H1 (cell line): ENCODE measurements at regions not wholly inside any gene's neighbourhood (a gene's known extent, or its start where the extent isn't known, plus 50 kb on each side); places are given as distances from the start of the nearest gene placed in this dataset.

Experiments used
- CTCF ChIA-PET: fragments of 300-600 bp; sonication (Branson Sonifier 250); formaldehyde crosslinking; loops from one replicate; lab custom pipeline; 2021; ENCODE audit not compliant: partially characterized antibody; lab: Charles Lee
- POLR2A ChIA-PET: fragments of 300-600 bp; sonication (Branson Sonifier 250); formaldehyde crosslinking; loops from one replicate; lab custom pipeline; 2021; ENCODE audit warnings: inconsistent platforms; ENCODE audit not compliant: partially characterized antibody; lab: Charles Lee
- DNase-seq, 2 experiments: peaks; one replicate each; pipeline versions ENCODE4 v3.0.0 to v3.0.0-alpha.2; 2010 to 2022; ENCODE audit warnings: low spot score in 2 of 2, low read depth in 1 of 2, mixed read lengths in 1 of 2
- FAIRE-seq: peaks from 2 replicates; lab custom pipeline; 2011; peaks lifted over from hg19 to GRCh38; lab: Jason Lieb, UNC
- H2AFZ ChIP-seq: 2 replicates; pipeline ENCODE4 v1.8.1; 2012; ENCODE audit warnings: low read length, inconsistent platforms
- H2AK5ac ChIP-seq: 2 replicates; pipeline ENCODE4 v1.6.1; 2013; ENCODE audit warnings: low read depth, low read length
- H2BK120ac ChIP-seq: replicated peaks from 2 replicates; pipeline ENCODE3; 2013; ENCODE audit warnings: low read depth, low read length, inconsistent platforms
- H2BK12ac ChIP-seq: 2 replicates; pipeline ENCODE4 v1.6.1; 2013; ENCODE audit warnings: low read depth, low read length
- H2BK15ac ChIP-seq: 2 replicates; pipeline ENCODE4 v1.6.1; 2013; ENCODE audit warnings: low read length
- H2BK20ac ChIP-seq: 2 replicates; pipeline ENCODE4 v1.6.1; 2013; ENCODE audit warnings: low read length
- H2BK5ac ChIP-seq: 2 replicates; pipeline ENCODE4 v1.6.1; 2013; ENCODE audit warnings: low read depth, low read length
- H3K14ac ChIP-seq: 2 replicates; pipeline ENCODE4 v1.6.1; 2013; ENCODE audit warnings: inconsistent platforms; ENCODE audit not compliant: insufficient read length
- H3K18ac ChIP-seq: 2 replicates; pipeline ENCODE4 v1.6.1; 2013; ENCODE audit warnings: low read length; ENCODE audit errors: extremely low read depth
- H3K23ac ChIP-seq: 2 replicates; pipeline ENCODE4 v1.6.1; 2013; ENCODE audit warnings: inconsistent platforms; ENCODE audit not compliant: insufficient read length
- H3K23me2 ChIP-seq: 2 replicates; pipeline ENCODE4 v1.6.1; 2013; ENCODE audit warnings: low read depth, low read length
- H3K27ac ChIP-seq: 2 replicates; pipeline ENCODE4 v1.6.1; 2011; ENCODE audit warnings: low read depth, low read length, inconsistent platforms
- H3K27me3 ChIP-seq, 4 experiments: replicated peaks in 1 of 4; 1 replicate in 1 of 4; 2 replicates in 3 of 4; pipeline versions ENCODE4 v1.6.1 to v1.8.1; 2011 to 2013; ENCODE audit warnings: low read length in 3 of 4, mild to moderate bottlenecking in 3 of 4, inconsistent platforms in 2 of 4, mixed read lengths in 2 of 4, moderate library complexity in 1 of 4; ENCODE audit not compliant: control insufficient read depth in 3 of 4, insufficient read depth in 3 of 4; ENCODE audit errors: extremely low read depth in 1 of 4
- H3K36me3 ChIP-seq, 4 experiments: 2 replicates each; pipeline versions ENCODE4 v1.6.1 to v1.8.1; 2011 to 2013; ENCODE audit warnings: mild to moderate bottlenecking in 4 of 4, low read length in 3 of 4, moderate library complexity in 2 of 4, control low read depth in 1 of 4, inconsistent platforms in 1 of 4; ENCODE audit not compliant: insufficient read depth in 4 of 4, control insufficient read depth in 2 of 4
- H3K4ac ChIP-seq: replicated peaks from 2 replicates; pipeline ENCODE3; 2013; ENCODE audit warnings: low read length, low read depth, mixed read lengths, inconsistent platforms; ENCODE audit not compliant: insufficient read length
- H3K4me1 ChIP-seq, 4 experiments: replicated peaks in 1 of 4; 1 replicate in 1 of 4; 2 replicates in 3 of 4; pipeline versions ENCODE4 v1.6.1 to v1.8.1; 2011 to 2013; ENCODE audit warnings: low read length in 3 of 4, inconsistent platforms in 2 of 4, mixed read lengths in 1 of 4; ENCODE audit not compliant: insufficient read depth in 4 of 4, control insufficient read depth in 3 of 4
- H3K4me2 ChIP-seq, 2 experiments: 2 replicates each; pipeline versions ENCODE4 v1.6.1 to v1.8.1; 2011 to 2013; ENCODE audit warnings: low read depth in 2 of 2, low read length in 2 of 2, control low read depth in 1 of 2, inconsistent platforms in 1 of 2, mild to moderate bottlenecking in 1 of 2; ENCODE audit not compliant: insufficient read depth in 1 of 2
- H3K4me3 ChIP-seq, 4 experiments: fragments of 200-600, 300-600 bp in 1 of 4; sonication (generic), shearing (Covaris generic), sonication (Bioruptor Twin) in 1 of 4; 2 replicates each; pipeline versions ENCODE4 v1.5.1 to v1.8.1; 2011 to 2016; ENCODE audit warnings: low read length in 4 of 4, low read depth in 3 of 4, control low read depth in 2 of 4, inconsistent platforms in 2 of 4, mild to moderate bottlenecking in 2 of 4, mixed read lengths in 1 of 4, moderate library complexity in 1 of 4; ENCODE audit not compliant: insufficient read depth in 2 of 4; ENCODE audit errors: extremely low read depth in 1 of 4
- H3K56ac ChIP-seq: replicated peaks from 2 replicates; pipeline ENCODE3; 2013; ENCODE audit warnings: low read depth, mild to moderate bottlenecking, mixed read lengths, low read length, inconsistent platforms; ENCODE audit not compliant: insufficient read length
- H3K79me1 ChIP-seq: 2 replicates; pipeline ENCODE4 v1.6.1; 2013; ENCODE audit warnings: low read depth, low read length, control low read depth
- H3K79me2 ChIP-seq, 2 experiments: 2 replicates each; pipeline versions ENCODE4 v1.6.1 to v1.8.1; 2012 to 2013; ENCODE audit warnings: low read length in 2 of 2, mild to moderate bottlenecking in 2 of 2, inconsistent platforms in 1 of 2; ENCODE audit not compliant: insufficient read depth in 2 of 2, control insufficient read depth in 1 of 2
- H3K9ac ChIP-seq, 4 experiments: replicated peaks in 1 of 4; 1 replicate in 1 of 4; 2 replicates in 3 of 4; pipeline versions ENCODE4 v1.6.1 to v1.8.1; 2011 to 2013; ENCODE audit warnings: low read depth in 3 of 4, low read length in 3 of 4, control low read depth in 2 of 4, mild to moderate bottlenecking in 2 of 4, moderate library complexity in 2 of 4, inconsistent platforms in 1 of 4; ENCODE audit errors: extremely low read depth in 1 of 4
- H3K9me3 ChIP-seq, 2 experiments: 2 replicates each; pipeline versions ENCODE4 v1.6.1 to v1.8.1; 2012 to 2013; ENCODE audit warnings: mild to moderate bottlenecking in 2 of 2, moderate library complexity in 2 of 2, control low read depth in 1 of 2, inconsistent platforms in 1 of 2, low read depth in 1 of 2, low read length in 1 of 2, mixed read lengths in 1 of 2; ENCODE audit not compliant: insufficient read depth in 2 of 2
- H4K20me1 ChIP-seq, 2 experiments: replicated peaks in 1 of 2; 2 replicates each; pipeline versions ENCODE3 to v1.8.1; 2011 to 2013; ENCODE audit warnings: inconsistent platforms in 2 of 2, low read length in 2 of 2, mild to moderate bottlenecking in 1 of 2; ENCODE audit not compliant: insufficient read depth in 2 of 2, control insufficient read depth in 1 of 2
- H4K5ac ChIP-seq: 2 replicates; pipeline ENCODE4 v1.6.1; 2013; ENCODE audit warnings: low read length, low read depth, mixed read lengths, inconsistent platforms; ENCODE audit not compliant: insufficient read length
- H4K8ac ChIP-seq: 2 replicates; pipeline ENCODE4 v1.8.0; 2013; ENCODE audit warnings: mild to moderate bottlenecking, moderate library complexity, low read length, inconsistent platforms; ENCODE audit not compliant: insufficient read depth; ENCODE audit errors: extremely low read depth
- H4K91ac ChIP-seq: replicated peaks from 2 replicates; pipeline ENCODE3; 2013; ENCODE audit warnings: low read length, mixed read lengths, inconsistent platforms; ENCODE audit not compliant: insufficient read length
- CTBP2 ChIP-seq: IDR thresholded peaks from 2 replicates; pipeline ENCODE4 v1.7.0; 2011; ENCODE audit warnings: borderline replicate concordance, mild to moderate bottlenecking, moderate library complexity, mixed read lengths, low read length; ENCODE audit not compliant: insufficient read depth, insufficient read length
- GTF2F1 ChIP-seq: IDR thresholded peaks from 2 replicates; pipeline ENCODE4 v1.6.1; 2012; ENCODE audit warnings: low read depth, low read length, improper control_type of control experiment, borderline replicate concordance
- POU5F1 ChIP-seq: IDR thresholded peaks from 2 replicates; pipeline ENCODE4 v1.6.1; 2011; ENCODE audit warnings: low read depth, mild to moderate bottlenecking, low read length, moderate library complexity
- RXRA ChIP-seq: IDR thresholded peaks from 2 replicates; pipeline ENCODE4 v1.6.1; 2011; ENCODE audit warnings: low read depth, mild to moderate bottlenecking, low read length, moderate library complexity; ENCODE audit not compliant: insufficient read depth
- SIX5 ChIP-seq: IDR thresholded peaks from 2 replicates; pipeline ENCODE4 v1.6.1; 2011; ENCODE audit warnings: mild to moderate bottlenecking, low read depth, low read length
- SRF ChIP-seq: IDR thresholded peaks from 2 replicates; pipeline ENCODE4 v1.6.1; 2011; ENCODE audit warnings: mild to moderate bottlenecking, low read depth, low read length, moderate library complexity
- WGBS, 2 experiments: shearing (Covaris generic) in 1 of 2; methylation state at CpG; one replicate each; pipeline versions ENCODE4 v1.1.6 to v1.1.7; 2013 to 2015; ENCODE audit warnings: low lambda C conversion rate in 2 of 2, mixed read lengths in 2 of 2, inconsistent platforms in 1 of 2, low coverage in 1 of 2, missing lambda C conversion rate in 1 of 2; ENCODE audit not compliant: insufficient replicate concordance in 2 of 2, insufficient coverage in 1 of 2, insufficient read length in 1 of 2; ENCODE audit errors: extremely low coverage in 1 of 2, missing lambda C conversion rate in 1 of 2; 5-methylcytosine and 5-hydroxymethylcytosine counted together

DNA sequence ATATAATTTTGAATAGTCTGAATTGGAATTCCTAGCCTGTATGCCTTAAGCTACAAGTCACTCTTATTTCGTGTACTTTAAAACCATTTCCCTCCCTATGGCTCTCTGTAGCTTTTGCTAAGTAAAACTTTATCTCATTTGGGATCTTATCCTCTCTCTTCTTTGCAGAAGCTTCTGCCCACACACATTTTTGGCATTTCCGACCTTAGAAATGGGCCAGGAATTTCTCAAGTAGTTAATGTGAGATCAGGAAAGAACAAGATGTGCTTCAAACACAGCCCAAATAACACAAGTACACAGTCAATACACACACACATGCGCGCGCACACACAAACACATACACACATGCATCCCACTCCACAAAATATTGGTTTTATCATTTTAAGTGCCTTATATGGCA, 931.0 kb upstream of the MIR17HG start:
- Histone ChIP-seq H3K9ac (no peak overlapping the region), H3K23ac (no peak overlapping the region), H2BK120ac (no peak overlapping the region), H3K79me2 (no peaks in the 10 kb centered on the region), H2AFZ (no peak overlapping the region), H4K91ac (no peak overlapping the region), H3K56ac (no peak overlapping the region), H3K4me3 (no peak overlapping the region), H3K36me3 (no peaks in the 10 kb centered on the region), H4K5ac (no peak overlapping the region), H3K23me2 (no peaks in the 10 kb centered on the region), H3K79me1 (no peaks in the 10 kb centered on the region), H3K14ac (no peak overlapping the region), H4K20me1 (no peaks in the 10 kb centered on the region), H2BK20ac (no peak overlapping the region), H4K8ac (no peak overlapping the region), H3K27ac (no peak overlapping the region), H2BK15ac (no peak overlapping the region), H3K27me3 (no peaks in the 10 kb centered on the region), H3K9me3 (no peaks in the 10 kb centered on the region), H3K4me2 (no peak overlapping the region), H2AK5ac (no peak overlapping the region), H3K18ac (no peak overlapping the region), H2BK5ac (no peak overlapping the region), H3K4me1 (peaks cover 0 to 4% (median 1%) of the 10 kb centered on the region in 4 experiments; a peak in 3 of 7 replicates), H3K4ac (no peak overlapping the region), H2BK12ac (no peak overlapping the region)
- ChIA-PET CTCF (interaction anchor here (1.3 kb wide), 1 partner anchor 451 kb away, joined by 4 read pairs; no protein-coding TSS in a partner anchor), POLR2A (no interaction called here)
- WGBS, 2 experiments, result 84% methylated on average over 5 of the region's 5 CpGs; no CpG with 5 or more reads in 1 of the 2 experiments
- no peak for DNase-seq
- no peak for FAIRE-seq
- TF ChIP-seq RXRA (no peak), CTBP2 (no peak), GTF2F1 (no peak), SRF (no peak), POU5F1 (no peak), SIX5 (no peak)
